ENCODE measurements at regions not wholly inside any gene's neighbourhood (a gene's known extent, or its start where the extent isn't known, plus 50 kb on each side); places are given as distances from the start of the nearest gene placed in this dataset.

- no TSS peak for BruUV-seq (replicated peaks)
- intact Hi-C loops (cut with micrococcal nuclease; ENCODE audit: unreplicated experiment) = loop anchor here (5.0 kb wide), 2 partner anchors 39 to 74 kb away; no protein-coding TSS in a partner anchor
- POLR2A ChIA-PET = interaction anchor here (0.7 kb wide), 2 partner anchors 179 to 363 kb away, joined by 3 read pairs; no protein-coding TSS in a partner anchor
These were observed 124.2 kb upstream of the SMAD3 start for GRCh38 chr15:66941108-66941711.

GRCh38 chr15:66941791-66942190 is 123.6 kb upstream of the SMAD3 start:
- CTCF ChIA-PET (ENCODE audit: unreplicated experiment) = no interaction called here

More at GRCh38 chr15:66941108-66941711, 124.2 kb upstream of the SMAD3 start:
- no peaks in the 10 kb centered on the region for H3K36me3 ChIP-seq (ENCODE audit: insufficient read depth, low read length)
- H3K4me1 ChIP-seq (ENCODE audit: insufficient read depth, low read length, poor library complexity, severe bottlenecking) = peaks cover 35% of the 10 kb centered on the region
- DNase-seq (ENCODE audit: low spot score) = no peak
- no peaks in the 10 kb centered on the region for H3K79me2 ChIP-seq (ENCODE audit: insufficient read depth, low read depth, low read length)
- H4K20me1 ChIP-seq (ENCODE audit: insufficient read depth, low read length) = no peaks in the 10 kb centered on the region
- no peak overlapping the region for H2AFZ ChIP-seq (ENCODE audit: low read length)
- no peak overlapping the region for H3K27ac ChIP-seq (ENCODE audit: low read depth, low read length, poor library complexity, severe bottlenecking)
- CTCF ChIA-PET (ENCODE audit: unreplicated experiment) = interaction anchor here (0.5 to 0.9 kb wide), 2 partner anchors 11 to 19 kb away, joined by 3 to 7 read pairs; no protein-coding TSS in a partner anchor
- H3K4me3 ChIP-seq (ENCODE audit: low read depth, low read length, poor library complexity, severe bottlenecking) = no peak overlapping the region
- H3K9me2 ChIP-seq (ENCODE audit: insufficient read depth, low read length) = no peaks in the 10 kb centered on the region
- 0 out of 2 replicates have a peak, but pooled peaks cover 14% of the 10 kb centered on the region for H3K9me3 ChIP-seq (ENCODE audit: low read length)
- H3K4me2 ChIP-seq (ENCODE audit: low read length) = no peak overlapping the region
- TF ChIP-seq EZH2phosphoT487 (IDR thresholded peaks at IDR 0.05; ENCODE audit: borderline replicate concordance, low read depth, low read length) (no peak), CTCF (conservative IDR thresholded peaks at IDR 0.05; ENCODE audit: low read length) (no peak)

More at GRCh38 chr15:66941791-66942190, 123.6 kb upstream of the SMAD3 start:
- Histone ChIP-seq H3K4me2 (ENCODE audit: low read length) (no peak overlapping the region), H3K36me3 (ENCODE audit: insufficient read depth, low read length) (no peaks in the 10 kb centered on the region), H3K4me1 (ENCODE audit: insufficient read depth, low read length, poor library complexity, severe bottlenecking) (peaks cover 35% of the 10 kb centered on the region), H3K79me2 (ENCODE audit: insufficient read depth, low read depth, low read length) (no peaks in the 10 kb centered on the region), H3K9me2 (ENCODE audit: insufficient read depth, low read length) (no peaks in the 10 kb centered on the region), H2AFZ (ENCODE audit: low read length) (no peak overlapping the region), H3K27ac (ENCODE audit: low read depth, low read length, poor library complexity, severe bottlenecking) (no peak overlapping the region), H3K4me3 (ENCODE audit: low read depth, low read length, poor library complexity, severe bottlenecking) (no peak overlapping the region), H3K9me3 (ENCODE audit: low read length) (0 out of 2 replicates have a peak, but pooled peaks cover 14% of the 10 kb centered on the region), H4K20me1 (ENCODE audit: insufficient read depth, low read length) (no peaks in the 10 kb centered on the region)
- TF ChIP-seq CTCF (conservative IDR thresholded peaks at IDR 0.05; ENCODE audit: low read length) (no peak), EZH2phosphoT487 (IDR thresholded peaks at IDR 0.05; ENCODE audit: borderline replicate concordance, low read depth, low read length) (no peak)
- POLR2A ChIA-PET = no interaction called here
- DNase-seq (ENCODE audit: low spot score) = no peak
- intact Hi-C loops (cut with micrococcal nuclease; ENCODE audit: unreplicated experiment) = loop anchor here (5.0 kb wide), 2 partner anchors 39 to 74 kb away; no protein-coding TSS in a partner anchor
- no TSS peak for BruUV-seq (replicated peaks)

All from OCI-LY7 (cell line).